Psoas muscle (tissue), 7 donors: ENCODE measurements at regions not wholly inside any gene's neighbourhood (a gene's known extent, or its start where the extent isn't known, plus 50 kb on each side); places are given as distances from the start of the nearest gene placed in this dataset.

ENCODE experiments used
- ATAC-seq, 4 donors: fragments of 200-7000 bp; cut with Tn5 transposase; one replicate each; pipeline ENCODE4 v1.9.1; 2020; ENCODE audit warnings: moderate library complexity in 3 of 4, mild to moderate bottlenecking in 2 of 4
- DNase-seq, 2 donors: peaks; one replicate each; pipeline ENCODE4 v3.0.0-alpha.2; 2020
- H3K27ac ChIP-seq: fragments of 200-600 bp; one replicate; pipeline ENCODE4 v1.8.0; 2022
- H3K27me3 ChIP-seq, 3 donors: fragments of 200-600 bp in 1 of 3; one replicate each; pipeline versions ENCODE4 v1.6.1 to v1.8.0; 2013 to 2022; ENCODE audit warnings: low read length in 2 of 3, mild to moderate bottlenecking in 2 of 3, moderate library complexity in 1 of 3; ENCODE audit not compliant: insufficient read depth in 3 of 3
- H3K36me3 ChIP-seq, 2 donors: fragments of 200-600 bp in 1 of 2; one replicate each; pipeline versions ENCODE4 v1.6.1 to v1.8.0; 2013 to 2022; ENCODE audit warnings: low read depth in 1 of 2, mild to moderate bottlenecking in 1 of 2, moderate library complexity in 1 of 2; ENCODE audit not compliant: insufficient read depth in 1 of 2
- H3K4me1 ChIP-seq: fragments of 200-600 bp; one replicate; pipeline ENCODE4 v1.8.0; 2022
- H3K4me3 ChIP-seq: fragments of 200-600 bp; one replicate; pipeline ENCODE4 v1.8.0; 2022; ENCODE audit warnings: mild to moderate bottlenecking
- H3K9me3 ChIP-seq: fragments of 200-600 bp; one replicate; pipeline ENCODE4 v1.8.0; 2022
- WGBS, 3 donors: extraction: QIAGEN DNeasy Blood & Tissue Kit; methylation state at CpG; one replicate each; pipeline versions ENCODE4 v1.1.6 to v1.1.7; 2013; 5-methylcytosine and 5-hydroxymethylcytosine counted together
- intact Hi-C, 2 donors: fragments of 100-400 bp; cut with DNase I; formaldehyde crosslinking; loops; one replicate each; pipeline versions ENCODE4 v1.11.0 to v1.14.2; 2022
- TF ChIP-seq, protein P1 (sequence below): fragments of 200-600 bp; IDR thresholded peaks from one replicate; pipeline ENCODE4 v1.8.0; 2022; ENCODE audit warnings: antibody characterized with exemption
- donor health status: healthy with polysubstance abuse.
- donor health status: DM: no; HTN: no; CAD: no; lungs with moderate emphysema.
- donor health status: Bipolar disorder and iron deficiency.
- donor health status: healthy.
- donor health status: DM: yes; HTN: yes; CAD: no.
- donor health status: DM: no; HTN: no; CAD: no.
- donor health status: DM: yes; HTN: yes; CAD: no.

DNA sequence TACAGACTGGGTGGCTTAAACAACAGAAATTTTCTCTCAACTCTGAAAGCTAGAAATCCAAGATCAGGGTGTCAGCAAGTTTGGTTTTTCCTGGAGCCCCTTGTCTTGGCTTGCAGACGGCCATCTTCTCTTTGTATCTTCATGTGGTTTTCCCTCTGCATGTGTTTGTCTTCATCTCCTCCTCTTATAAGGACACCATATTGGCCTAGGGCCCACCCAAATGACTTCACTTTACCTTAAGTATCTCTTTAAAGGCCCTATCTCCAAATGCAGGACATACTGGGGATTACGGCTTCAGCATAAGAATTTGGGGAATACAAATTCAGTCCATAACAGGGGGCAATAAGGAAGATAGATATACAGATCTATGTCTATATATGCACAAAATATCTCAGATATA, 187.9 kb downstream of the MTCL1 start:
- Histone ChIP-seq H3K36me3 (no peaks in the 10 kb centered on the region), H3K4me3 (no peak overlapping the region), H3K9me3 (no peaks in the 10 kb centered on the region), H3K4me1 (no peaks in the 10 kb centered on the region), H3K27me3 (no peaks in the 10 kb centered on the region), H3K27ac (no peak overlapping the region)
- no peak for ATAC-seq
- DNase-seq, result no peak
- WGBS, 3 donors, result 94 to 97% (median 97%) methylated on average over 2 of the region's 2 CpGs
- intact Hi-C loops, result no loop called here
- TF ChIP-seq, protein P1, sequence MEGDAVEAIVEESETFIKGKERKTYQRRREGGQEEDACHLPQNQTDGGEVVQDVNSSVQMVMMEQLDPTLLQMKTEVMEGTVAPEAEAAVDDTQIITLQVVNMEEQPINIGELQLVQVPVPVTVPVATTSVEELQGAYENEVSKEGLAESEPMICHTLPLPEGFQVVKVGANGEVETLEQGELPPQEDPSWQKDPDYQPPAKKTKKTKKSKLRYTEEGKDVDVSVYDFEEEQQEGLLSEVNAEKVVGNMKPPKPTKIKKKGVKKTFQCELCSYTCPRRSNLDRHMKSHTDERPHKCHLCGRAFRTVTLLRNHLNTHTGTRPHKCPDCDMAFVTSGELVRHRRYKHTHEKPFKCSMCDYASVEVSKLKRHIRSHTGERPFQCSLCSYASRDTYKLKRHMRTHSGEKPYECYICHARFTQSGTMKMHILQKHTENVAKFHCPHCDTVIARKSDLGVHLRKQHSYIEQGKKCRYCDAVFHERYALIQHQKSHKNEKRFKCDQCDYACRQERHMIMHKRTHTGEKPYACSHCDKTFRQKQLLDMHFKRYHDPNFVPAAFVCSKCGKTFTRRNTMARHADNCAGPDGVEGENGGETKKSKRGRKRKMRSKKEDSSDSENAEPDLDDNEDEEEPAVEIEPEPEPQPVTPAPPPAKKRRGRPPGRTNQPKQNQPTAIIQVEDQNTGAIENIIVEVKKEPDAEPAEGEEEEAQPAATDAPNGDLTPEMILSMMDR, result no peak

DNA sequence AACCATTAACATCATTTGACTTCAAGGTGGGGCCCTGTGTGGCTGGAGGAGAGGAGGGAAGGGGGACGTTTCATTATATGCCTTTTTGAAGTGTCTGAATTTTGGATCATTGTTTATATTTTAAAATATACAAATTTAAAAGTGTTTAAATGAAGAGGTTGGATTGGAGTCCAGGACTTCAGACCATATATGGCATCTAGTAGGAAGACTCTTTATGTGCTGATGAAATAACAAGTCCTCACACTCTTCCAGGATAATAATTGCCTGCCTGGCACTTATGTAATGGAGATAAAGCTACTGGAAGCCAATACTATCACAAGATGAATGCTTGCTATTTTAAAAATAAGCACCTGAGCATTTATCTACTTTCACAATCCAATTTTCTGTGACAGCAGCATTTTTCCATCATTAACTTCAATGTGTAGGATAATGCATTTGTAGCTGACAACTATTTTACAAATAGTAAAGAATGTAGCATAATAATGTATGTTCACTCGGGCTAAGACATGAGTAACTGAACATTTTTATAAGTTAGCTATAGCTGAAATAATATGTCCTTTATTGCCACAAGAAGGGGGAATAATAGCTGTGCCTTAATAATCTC, 188.4 kb downstream of the MTCL1 start:
- H3K27me3 ChIP-seq, result no peaks in the 10 kb centered on the region
- H3K4me3 ChIP-seq, result no peak overlapping the region
- TF ChIP-seq, protein P1, result no peak
- DNase-seq, result no peak
- intact Hi-C loops, result no loop called here
- no peak overlapping the region for H3K27ac ChIP-seq
- no peak for ATAC-seq
- H3K9me3 ChIP-seq, result no peaks in the 10 kb centered on the region
- no peaks in the 10 kb centered on the region for H3K36me3 ChIP-seq
- no peaks in the 10 kb centered on the region for H3K4me1 ChIP-seq
- 85 to 89% (median 86%) methylated on average over 2 of the region's 2 CpGs for WGBS, 3 donors

DNA sequence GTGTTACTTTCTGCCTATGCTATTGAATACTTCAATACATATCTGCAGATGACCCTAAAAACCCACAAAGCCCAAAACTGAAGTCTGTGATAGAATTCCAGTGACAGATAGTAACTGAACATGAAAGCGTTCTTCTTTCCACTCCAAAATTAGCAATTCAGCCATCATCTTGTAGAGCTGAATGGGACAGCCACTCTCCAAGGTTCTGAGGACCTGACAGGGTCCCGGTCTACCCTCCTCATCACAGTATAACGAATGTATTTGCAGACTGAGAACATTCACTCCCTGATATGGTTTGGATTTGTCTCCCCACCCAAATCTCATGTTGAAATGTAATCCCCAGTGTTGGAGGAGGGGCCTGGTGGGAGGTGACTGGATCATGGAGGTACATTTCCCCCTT, 189.5 kb downstream of the MTCL1 start:
- no peaks in the 10 kb centered on the region for H3K36me3 ChIP-seq
- no peak overlapping the region for H3K4me3 ChIP-seq
- DNase-seq (no peak), ATAC-seq (no peak)
- H3K9me3 ChIP-seq, result no peaks in the 10 kb centered on the region
- TF ChIP-seq, protein P1, result no peak
- intact Hi-C loops, result no loop called here
- 85 to 89% (median 85%) methylated on average over 3 of the region's 3 CpGs for WGBS, 3 donors
- no peaks in the 10 kb centered on the region for H3K4me1 ChIP-seq
- H3K27me3 ChIP-seq, result no peaks in the 10 kb centered on the region
- no peak overlapping the region for H3K27ac ChIP-seq

DNA sequence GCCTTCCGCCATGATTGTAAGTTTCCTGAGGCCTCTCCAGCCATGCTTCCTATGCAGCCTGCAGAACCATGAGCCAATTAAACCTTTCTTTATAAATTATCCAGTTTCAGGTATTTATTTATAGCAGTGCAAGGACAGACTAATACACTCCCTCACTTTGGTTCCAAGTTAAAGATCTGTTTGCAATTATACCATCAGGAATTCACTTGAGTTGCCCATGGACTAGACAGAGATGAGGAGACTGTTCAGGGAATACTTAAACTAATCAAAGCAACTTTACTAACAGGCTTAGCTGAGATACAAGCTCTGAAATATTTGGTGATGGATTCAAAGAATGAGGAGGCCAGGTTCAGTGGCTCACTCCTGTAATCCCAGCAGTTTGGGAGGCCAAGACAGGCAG, 190.0 kb downstream of the MTCL1 start:
- no peak overlapping the region for H3K4me3 ChIP-seq
- intact Hi-C loops, result no loop called here

More for the DNA sequence above, 190.0 kb downstream of the MTCL1 start:
- DNase-seq, result no peak
- H3K9me3 ChIP-seq, result no peaks in the 10 kb centered on the region
- H3K4me1 ChIP-seq, result no peaks in the 10 kb centered on the region
- H3K27ac ChIP-seq, result no peak overlapping the region
- no peaks in the 10 kb centered on the region for H3K36me3 ChIP-seq
- 100% methylated on average over 1 of the region's 1 CpG for WGBS, 3 donors
- no peaks in the 10 kb centered on the region for H3K27me3 ChIP-seq
- TF ChIP-seq, protein P1, result no peak
- ATAC-seq, result no peak
